Large intestine (tissue), 3 donors: ENCODE measurements at regions not wholly inside any gene's neighbourhood (a gene's known extent, or its start where the extent isn't known, plus 50 kb on each side); places are given as distances from the start of the nearest gene placed in this dataset.
A peak's percentile ranks its signal among the peaks of the same experiment; 100 is the strongest.

Experiments used
- DNase-seq, 2 donors: peaks; one replicate each; pipeline versions ENCODE4 v3.0.0 to v3.0.0-alpha.2; 2013
- H3K27ac ChIP-seq: one replicate; pipeline ENCODE4 v1.5.1; 2013; ENCODE audit warnings: low read length
- H3K27me3 ChIP-seq: 2 replicates; pipeline ENCODE4 v1.6.1; 2013; ENCODE audit warnings: low read length; ENCODE audit not compliant: control insufficient read depth, insufficient read depth
- H3K36me3 ChIP-seq: 2 replicates; pipeline ENCODE4 v1.6.1; 2013; ENCODE audit warnings: low read length; ENCODE audit not compliant: control insufficient read depth, insufficient read depth
- H3K4me1 ChIP-seq: one replicate; pipeline ENCODE4 v1.6.1; 2013; ENCODE audit warnings: low read length; ENCODE audit not compliant: control insufficient read depth, insufficient read depth
- H3K4me3 ChIP-seq: one replicate; pipeline ENCODE4 v1.5.1; 2013; ENCODE audit warnings: low read length
- H3K9me3 ChIP-seq: one replicate; pipeline ENCODE4 v1.6.1; 2013; ENCODE audit warnings: mild to moderate bottlenecking, low read depth, low read length, moderate library complexity; ENCODE audit not compliant: control insufficient read depth
- WGBS: methylation state at CpG from one replicate; pipeline ENCODE4 v1.1.5; 2013; ENCODE audit warnings: low lambda C conversion rate; ENCODE audit not compliant: insufficient coverage; 5-methylcytosine and 5-hydroxymethylcytosine counted together

- Histone ChIP-seq H3K27me3 (no peaks in the 10 kb centered on the region), H3K36me3 (no peaks in the 10 kb centered on the region), H3K4me1 (no peaks in the 10 kb centered on the region), H3K27ac (no peak overlapping the region), H3K4me3 (no peak overlapping the region), H3K9me3 (no peaks in the 10 kb centered on the region)
- DNase-seq, result no peak
Observed at GRCh38 chr2:9082158-9082557, 78.7 kb upstream of the MBOAT2 start.

- Histone ChIP-seq H3K4me1 (no peaks in the 10 kb centered on the region), H3K27me3 (no peaks in the 10 kb centered on the region)
Observed at GRCh38 chr2:9081750-9082149, 78.3 kb upstream of the MBOAT2 start.

GRCh38 chr2:9078405-9078804, 74.9 kb upstream of the MBOAT2 start:
- no peaks in the 10 kb centered on the region for H3K27me3 ChIP-seq
- WGBS, result no CpG with 5 or more reads among the region's 8 CpGs
- no peaks in the 10 kb centered on the region for H3K4me1 ChIP-seq
- H3K27ac ChIP-seq, result no peak overlapping the region
- no peaks in the 10 kb centered on the region for H3K36me3 ChIP-seq
- no peak for DNase-seq
- H3K9me3 ChIP-seq, result no peaks in the 10 kb centered on the region
- no peak overlapping the region for H3K4me3 ChIP-seq

More at GRCh38 chr2:9081750-9082149, 78.3 kb upstream of the MBOAT2 start:
- H3K27ac ChIP-seq, result no peak overlapping the region
- 100% methylated on average over 1 of the region's 2 CpGs for WGBS
- H3K4me3 ChIP-seq, result no peak overlapping the region
- no peaks in the 10 kb centered on the region for H3K36me3 ChIP-seq
- no peaks in the 10 kb centered on the region for H3K9me3 ChIP-seq
- no peak for DNase-seq

- H3K27ac ChIP-seq, result no peak overlapping the region
- H3K9me3 ChIP-seq, result no peaks in the 10 kb centered on the region
- H3K4me3 ChIP-seq, result no peak overlapping the region
- no peak for DNase-seq
- no peaks in the 10 kb centered on the region for H3K4me1 ChIP-seq
- H3K27me3 ChIP-seq, result no peaks in the 10 kb centered on the region
- no CpG with 5 or more reads among the region's 2 CpGs for WGBS
- no peaks in the 10 kb centered on the region for H3K36me3 ChIP-seq
Observed at GRCh38 chr2:9077691-9078090, 74.2 kb upstream of the MBOAT2 start.

GRCh38 chr2:9076755-9077154, 73.3 kb upstream of the MBOAT2 start:
- no peak for DNase-seq
- H3K27ac ChIP-seq, result no peak overlapping the region
- H3K9me3 ChIP-seq, result no peaks in the 10 kb centered on the region
- 87% methylated on average over 3 of the region's 6 CpGs for WGBS
- no peaks in the 10 kb centered on the region for H3K27me3 ChIP-seq
- no peaks in the 10 kb centered on the region for H3K4me1 ChIP-seq
- H3K4me3 ChIP-seq, result no peak overlapping the region
- no peaks in the 10 kb centered on the region for H3K36me3 ChIP-seq

- H3K27ac ChIP-seq, result no peak overlapping the region
- H3K4me3 ChIP-seq, result no peak overlapping the region
- no CpG with 5 or more reads among the region's 1 CpG for WGBS
- no peaks in the 10 kb centered on the region for H3K36me3 ChIP-seq
- H3K27me3 ChIP-seq, result no peaks in the 10 kb centered on the region
- no peak for DNase-seq
- no peaks in the 10 kb centered on the region for H3K9me3 ChIP-seq
- no peaks in the 10 kb centered on the region for H3K4me1 ChIP-seq
Observed at GRCh38 chr2:9076210-9076609, 72.7 kb upstream of the MBOAT2 start.

- no CpG with 5 or more reads among the region's 6 CpGs for WGBS
- H3K27ac ChIP-seq, result no peak overlapping the region
Observed at GRCh38 chr2:9074930-9075329, 71.4 kb upstream of the MBOAT2 start.

GRCh38 chr2:9071584-9072124, 68.2 kb upstream of the MBOAT2 start:
- Histone ChIP-seq H3K4me1 (no peaks in the 10 kb centered on the region), H3K36me3 (no peaks in the 10 kb centered on the region), H3K4me3 (no peak overlapping the region), H3K27me3 (no peaks in the 10 kb centered on the region), H3K27ac (no peak overlapping the region), H3K9me3 (no peaks in the 10 kb centered on the region)
- no peak for DNase-seq
- 90% methylated on average over 2 of the region's 6 CpGs for WGBS

More at GRCh38 chr2:9074930-9075329, 71.4 kb upstream of the MBOAT2 start:
- Histone ChIP-seq H3K4me3 (no peak overlapping the region), H3K27me3 (no peaks in the 10 kb centered on the region), H3K36me3 (no peaks in the 10 kb centered on the region), H3K4me1 (no peaks in the 10 kb centered on the region), H3K9me3 (no peaks in the 10 kb centered on the region)
- no peak for DNase-seq

GRCh38 chr2:9071032-9071431, 67.5 kb upstream of the MBOAT2 start:
- DNase-seq, result peak; percentile 12 to 74
- H3K36me3 ChIP-seq, result no peaks in the 10 kb centered on the region
- no peak overlapping the region for H3K4me3 ChIP-seq
- H3K27me3 ChIP-seq, result no peaks in the 10 kb centered on the region
- WGBS, result no CpG with 5 or more reads among the region's 5 CpGs
- H3K9me3 ChIP-seq, result no peaks in the 10 kb centered on the region
- H3K27ac ChIP-seq, result no peak overlapping the region
- H3K4me1 ChIP-seq, result no peaks in the 10 kb centered on the region

GRCh38 chr2:9069543-9069942, 66.1 kb upstream of the MBOAT2 start:
- H3K27me3 ChIP-seq, result no peaks in the 10 kb centered on the region
- no peak overlapping the region for H3K4me3 ChIP-seq
- no CpG with 5 or more reads among the region's 2 CpGs for WGBS

GRCh38 chr2:9065901-9066300, 62.4 kb upstream of the MBOAT2 start:
- no CpG with 5 or more reads among the region's 1 CpG for WGBS
- DNase-seq, result no peak

More at GRCh38 chr2:9069543-9069942, 66.1 kb upstream of the MBOAT2 start:
- DNase-seq, result no peak
- Histone ChIP-seq H3K9me3 (no peaks in the 10 kb centered on the region), H3K36me3 (no peaks in the 10 kb centered on the region), H3K4me1 (no peaks in the 10 kb centered on the region), H3K27ac (no peak overlapping the region)

More at GRCh38 chr2:9065901-9066300, 62.4 kb upstream of the MBOAT2 start:
- no peaks in the 10 kb centered on the region for H3K27me3 ChIP-seq
- no peaks in the 10 kb centered on the region for H3K9me3 ChIP-seq
- H3K4me1 ChIP-seq, result no peaks in the 10 kb centered on the region
- H3K4me3 ChIP-seq, result no peak overlapping the region
- no peak overlapping the region for H3K27ac ChIP-seq
- no peaks in the 10 kb centered on the region for H3K36me3 ChIP-seq
